Activated CD4-positive, alpha-beta T cell treated with anti-CD3 and anti-CD28 coated beads for 36 hours (primary cell): ENCODE measurements at regions not wholly inside any gene's neighbourhood (a gene's known extent, or its start where the extent isn't known, plus 50 kb on each side); places are given as distances from the start of the nearest gene placed in this dataset.

ENCODE experiments used
- ATAC-seq: fragments of 200-7000 bp; cut with Tn5 transposase; one replicate; pipeline ENCODE4 v1.10.0; 2021; ENCODE audit warnings: mild to moderate bottlenecking, moderate library complexity
- CTCF ChIA-PET: fragments of 350-600 bp; sonication (Branson Sonifier 250); formaldehyde crosslinking; loops from one replicate; lab custom pipeline; 2021; ENCODE audit warnings: antibody characterized with exemption; lab: Charles Lee
- POLR2A ChIA-PET: fragments of 350-600 bp; sonication (Branson Sonifier 250); formaldehyde crosslinking; loops from one replicate; lab custom pipeline; 2021; ENCODE audit warnings: antibody characterized with exemption, inconsistent platforms; lab: Charles Lee
- DNase-seq: peaks from one replicate; pipeline ENCODE4 v3.0.0-alpha.2; 2020
- H3K27ac Mint-ChIP-seq: one replicate; pipeline ENCODE4 v1.8.0; 2021; ENCODE audit warnings: mixed read lengths
- H3K27me3 Mint-ChIP-seq: one replicate; pipeline ENCODE4 v1.8.0; 2021; ENCODE audit warnings: mixed read lengths
- H3K36me3 Mint-ChIP-seq: one replicate; pipeline ENCODE4 v1.8.0; 2021; ENCODE audit warnings: low read depth, mixed read lengths
- H3K4me1 Mint-ChIP-seq: one replicate; pipeline ENCODE4 v1.8.0; 2021; ENCODE audit warnings: mixed read lengths
- H3K4me3 Mint-ChIP-seq: one replicate; pipeline ENCODE4 v1.8.0; 2021; ENCODE audit warnings: mild to moderate bottlenecking, moderate library complexity, mixed read lengths
- H3K9me3 Mint-ChIP-seq: one replicate; pipeline ENCODE4 v1.8.0; 2021; ENCODE audit warnings: low read depth, mixed read lengths
- intact Hi-C, 2 experiments: fragments of 100-400 bp; cut with DNase I in 1 of 2; cut with micrococcal nuclease in 1 of 2; formaldehyde crosslinking; loops; one replicate each; pipeline versions ENCODE4 v1.14.2 to v1.15.1; 2022 to 2024; cut with DNase I, micrococcal nuclease

GRCh38 chr3:181056136-181056732 is 66.7 kb upstream of the DNAJC19 start:
- Mint-ChIP-seq H3K4me1 (no peaks in the 10 kb centered on the region), H3K27me3 (no peaks in the 10 kb centered on the region), H3K27ac (no peak overlapping the region), H3K36me3 (no peaks in the 10 kb centered on the region), H3K9me3 (no peaks in the 10 kb centered on the region), H3K4me3 (no peak overlapping the region)
- DNase-seq, result no peak
- ChIA-PET POLR2A (no interaction called here), CTCF (interaction anchor here (0.6 kb wide), 1 partner anchor 184 kb away, joined by 3 read pairs; no protein-coding TSS in a partner anchor)
- no peak for ATAC-seq
- intact Hi-C loops, result no loop called here

GRCh38 chr3:181054538-181054937 is 65.0 kb upstream of the DNAJC19 start:
- no peak overlapping the region for H3K27ac Mint-ChIP-seq
- CTCF ChIA-PET, result no interaction called here
- DNase-seq, result no peak

GRCh38 chr3:181052256-181052655 is 62.7 kb upstream of the DNAJC19 start:
- ChIA-PET CTCF (no interaction called here), POLR2A (no interaction called here)
- no peak overlapping the region for H3K4me3 Mint-ChIP-seq
- no peak overlapping the region for H3K27ac Mint-ChIP-seq
- no peaks in the 10 kb centered on the region for H3K36me3 Mint-ChIP-seq
- ATAC-seq (no peak), DNase-seq (no peak)
- intact Hi-C loops, result no loop called here
- no peaks in the 10 kb centered on the region for H3K4me1 Mint-ChIP-seq
- H3K9me3 Mint-ChIP-seq, result peaks cover under 1% of the 10 kb centered on the region
- peaks cover 1% of the 10 kb centered on the region for H3K27me3 Mint-ChIP-seq

More at GRCh38 chr3:181054538-181054937, 65.0 kb upstream of the DNAJC19 start:
- H3K9me3 Mint-ChIP-seq, result no peaks in the 10 kb centered on the region
- POLR2A ChIA-PET, result no interaction called here
- intact Hi-C loops, result no loop called here
- H3K4me3 Mint-ChIP-seq, result no peak overlapping the region
- no peaks in the 10 kb centered on the region for H3K4me1 Mint-ChIP-seq
- no peaks in the 10 kb centered on the region for H3K36me3 Mint-ChIP-seq
- H3K27me3 Mint-ChIP-seq, result no peaks in the 10 kb centered on the region
- no peak for ATAC-seq

GRCh38 chr3:181050738-181051137 is 61.2 kb upstream of the DNAJC19 start:
- CTCF ChIA-PET, result no interaction called here
- Mint-ChIP-seq H3K27me3 (peaks cover 1% of the 10 kb centered on the region), H3K4me3 (no peak overlapping the region), H3K36me3 (no peaks in the 10 kb centered on the region), H3K9me3 (peaks cover 4% of the 10 kb centered on the region), H3K27ac (no peak overlapping the region), H3K4me1 (no peaks in the 10 kb centered on the region)
- intact Hi-C loops, result no loop called here
- POLR2A ChIA-PET, result no interaction called here
- DNase-seq (no peak), ATAC-seq (no peak)

- DNase-seq, result no peak
- CTCF ChIA-PET, result no interaction called here
- Mint-ChIP-seq H3K27me3 (no peaks in the 10 kb centered on the region), H3K27ac (no peak overlapping the region), H3K9me3 (peaks cover 11% of the 10 kb centered on the region), H3K36me3 (peaks cover 2% of the 10 kb centered on the region), H3K4me3 (no peak overlapping the region), H3K4me1 (no peaks in the 10 kb centered on the region)
- no peak for ATAC-seq
- intact Hi-C loops, result no loop called here
- POLR2A ChIA-PET, result no interaction called here
These were observed 50.5 kb upstream of the DNAJC19 start for GRCh38 chr3:181040030-181040429.
